ENCODE measurements at regions not wholly inside any gene's neighbourhood (a gene's known extent, or its start where the extent isn't known, plus 50 kb on each side); places are given as distances from the start of the nearest gene placed in this dataset.
A peak's percentile ranks its signal among the peaks of the same experiment; 100 is the strongest.
"Not testable (repeated sequence)": the region's sequence is repeated elsewhere in the genome, so short reads cannot be mapped to it uniquely, and the experiment has no call there.

- DNase-seq: not testable (repeated sequence)
Observed at GRCh38 chr12:39699079-39699478, 79.5 kb upstream of the ABCD2 start.

- DNase-seq: no peak
Observed at GRCh38 chr12:39697108-39697507, 77.5 kb upstream of the ABCD2 start.

GRCh38 chr12:39692258-39692853, 72.8 kb upstream of the ABCD2 start:
- peak in 1 of 2 experiments; percentile 5 for DNase-seq

- DNase-seq: no peak
Observed at GRCh38 chr12:39685854-39686657, 66.5 kb upstream of the ABCD2 start.

DNA sequence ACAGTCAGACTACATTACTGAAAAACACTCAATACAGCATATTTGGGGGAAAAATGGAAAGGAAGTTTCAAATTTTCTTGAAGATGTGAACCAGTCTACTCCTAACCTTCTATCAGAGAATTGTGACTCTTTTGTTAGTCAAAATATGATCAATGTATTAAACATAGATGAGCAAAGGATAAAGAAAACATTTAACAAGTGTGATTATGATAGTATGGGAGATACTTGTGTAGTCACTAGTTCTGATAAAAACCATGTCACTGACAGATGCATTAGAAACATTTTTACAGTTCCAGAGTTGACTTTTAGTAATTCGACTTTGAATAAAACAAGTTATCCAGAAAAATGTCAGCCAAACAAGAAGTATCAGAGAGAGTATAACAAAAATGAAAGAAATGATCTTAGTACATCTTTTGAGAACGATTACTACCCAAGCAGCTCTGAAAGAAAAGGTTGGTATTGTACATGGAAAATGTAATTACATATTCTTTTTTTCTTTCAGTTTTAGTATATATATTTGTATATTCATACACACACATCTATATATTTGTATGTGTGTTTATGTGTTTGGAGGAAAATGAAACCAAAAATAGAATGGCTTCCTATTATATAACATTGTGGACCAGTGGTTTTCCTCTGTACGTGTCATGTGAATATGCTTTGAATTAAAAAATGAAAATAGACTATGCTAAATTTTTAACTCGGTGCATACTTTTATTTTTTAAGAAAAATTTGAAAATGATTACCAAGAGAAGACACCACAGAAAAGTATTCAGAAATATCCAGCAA, 63.3 kb upstream of the ABCD2 start:
- no peak for DNase-seq

DNA sequence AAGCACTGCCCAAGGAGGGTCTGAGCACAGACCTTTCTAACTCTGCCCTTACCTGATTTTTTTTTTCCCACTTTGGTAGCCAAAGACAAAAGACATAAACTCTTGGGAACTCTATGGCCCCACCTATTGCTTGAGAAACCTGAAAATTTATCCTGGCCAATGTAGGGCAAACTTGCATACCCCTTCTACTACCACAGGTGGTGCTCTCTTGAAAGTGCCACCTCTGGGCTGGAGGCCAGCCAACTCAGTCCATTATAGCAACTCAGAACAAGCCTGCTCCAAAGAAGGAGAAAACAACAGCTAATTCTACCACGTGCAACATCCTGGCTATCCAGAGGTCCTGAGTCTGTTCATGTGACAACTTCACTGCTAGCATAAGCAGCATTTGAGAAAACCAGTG, 55.7 kb upstream of the ABCD2 start:
- DNase-seq: no peak

DNA sequence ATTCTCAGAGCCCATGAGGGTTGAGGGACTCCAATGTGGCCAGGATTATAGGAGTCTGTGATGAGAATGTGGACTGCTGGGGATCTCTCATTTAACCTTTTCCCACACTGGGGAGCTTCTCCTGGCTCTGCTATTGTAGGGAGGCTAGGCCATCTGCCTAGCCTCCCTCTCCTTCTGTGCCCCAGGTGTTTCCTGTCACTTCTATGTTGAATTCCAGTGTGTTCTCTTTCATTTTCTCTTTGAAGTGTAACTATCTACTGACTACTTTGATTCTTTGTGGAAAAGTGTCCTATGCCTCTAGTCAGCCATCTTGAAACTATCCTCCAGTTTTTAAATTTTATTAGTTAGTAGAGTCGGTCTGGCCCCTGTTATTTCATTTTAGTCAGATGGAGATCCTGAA, 53.4 kb upstream of the ABCD2 start:
- DNase-seq: no peak

DNA sequence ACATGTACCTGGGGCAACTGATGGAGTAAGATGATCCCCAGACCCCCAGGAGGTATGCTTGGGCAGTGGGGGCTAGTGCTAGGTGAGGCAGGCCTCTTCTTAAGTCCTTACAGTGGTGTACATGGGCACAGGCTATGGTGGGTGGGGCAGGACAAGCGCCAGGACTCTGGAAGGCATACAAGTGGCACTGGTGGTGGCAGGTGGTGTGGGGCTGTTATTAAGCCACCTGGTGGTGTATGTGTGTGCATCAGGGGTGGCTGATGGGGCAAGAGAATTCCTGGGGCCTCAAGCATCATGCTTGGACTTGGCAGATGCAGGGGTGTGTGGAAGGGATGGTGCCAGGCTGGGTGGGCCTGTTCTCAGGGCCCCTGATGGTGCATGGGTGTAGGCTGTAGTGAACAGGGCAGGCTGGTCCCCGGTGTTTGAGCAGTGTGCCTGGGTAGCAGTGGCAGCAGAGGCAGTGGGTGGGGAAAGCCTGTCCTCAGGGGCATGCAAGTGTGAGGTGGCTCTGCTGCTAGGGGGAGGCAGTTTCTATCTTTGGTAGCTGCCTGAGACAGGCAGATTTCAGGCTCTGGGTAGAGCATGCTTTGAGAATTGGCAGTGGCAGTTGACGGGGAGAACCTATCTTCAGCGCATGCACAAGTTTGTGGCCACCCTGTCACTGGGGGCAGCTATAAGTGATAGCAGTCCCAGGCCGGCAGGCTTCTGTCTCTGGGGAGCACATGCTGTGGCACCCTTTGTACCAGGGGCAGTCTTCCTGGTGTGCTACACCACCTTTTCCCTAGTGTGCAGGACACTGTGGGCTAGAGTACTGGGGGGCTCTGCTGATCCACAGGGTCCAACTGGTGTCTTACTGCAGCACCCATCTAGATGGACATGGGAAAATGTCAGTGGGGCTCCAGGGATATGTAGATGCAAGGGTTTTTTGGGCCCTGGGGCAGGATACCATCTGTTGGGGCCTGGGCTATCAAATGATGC, 52.6 kb upstream of the ABCD2 start:
- DNase-seq: no peak

DNA sequence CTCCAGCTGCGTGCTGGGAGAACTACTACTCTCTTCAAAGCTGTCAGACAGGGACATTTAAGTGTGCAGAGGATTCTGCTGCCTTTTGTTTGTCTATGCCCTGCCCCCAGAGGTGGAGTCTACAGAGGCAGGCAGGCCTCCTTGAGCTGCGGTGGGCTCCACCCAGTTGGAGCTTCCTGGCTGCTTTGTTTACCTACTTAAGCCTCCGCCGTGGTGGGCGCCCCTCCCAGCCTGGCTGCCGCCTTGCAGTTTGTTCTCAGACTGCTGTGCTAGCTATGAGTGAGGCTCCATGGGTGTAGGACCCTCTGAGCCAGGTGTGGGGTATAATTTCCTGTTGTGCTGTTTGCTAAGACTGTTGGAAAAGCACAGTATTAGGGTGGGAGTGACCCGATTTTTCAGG, 49.9 kb upstream of the ABCD2 start:
- DNase-seq: peak in 1 of 2 experiments; percentile 26
